OCI-LY3 (cell line): ENCODE measurements at regions not wholly inside any gene's neighbourhood (a gene's known extent, or its start where the extent isn't known, plus 50 kb on each side); places are given as distances from the start of the nearest gene placed in this dataset.

Source experiments
- H2AFZ ChIP-seq: fragments of 200-600, 300-600 bp; shearing (Covaris generic); 2 replicates; pipeline ENCODE4 v1.6.0; 2014; ENCODE audit warnings: antibody characterized with exemption, low read depth, low read length
- H3K27ac ChIP-seq: fragments of 200-600, 300-600 bp; sonication (generic); 2 replicates; pipeline ENCODE4 v1.5.1; 2014; ENCODE audit warnings: mild to moderate bottlenecking, low read length, moderate library complexity, mixed read lengths
- H3K27me3 ChIP-seq: fragments of 200-600, 300-600 bp; sonication (generic); 2 replicates; pipeline ENCODE4 v1.6.1; 2014; ENCODE audit warnings: low read depth, low read length, mixed read lengths
- H3K36me3 ChIP-seq: fragments of 200-600, 300-600 bp; sonication (generic); replicated peaks from 2 replicates; pipeline ENCODE3; 2014; ENCODE audit warnings: low read depth, low read length, mixed read lengths
- H3K4me1 ChIP-seq: fragments of 300-600, 200-600 bp; sonication (generic); 2 replicates; pipeline ENCODE4 v1.6.1; 2014; ENCODE audit warnings: low read length, mixed read lengths
- H3K4me2 ChIP-seq: fragments of 200-600, 300-600 bp; sonication (generic); 2 replicates; pipeline ENCODE4 v1.6.1; 2014; ENCODE audit warnings: low read length, mixed read lengths
- H3K4me3 ChIP-seq: fragments of 300-600, 200-600 bp; sonication (generic); 2 replicates; pipeline ENCODE4 v1.5.1; 2014; ENCODE audit warnings: antibody characterized with exemption, mild to moderate bottlenecking, low read length, moderate library complexity
- H3K79me2 ChIP-seq: fragments of 300-600, 200-600 bp; shearing (Covaris generic); 2 replicates; pipeline ENCODE4 v1.6.1; 2014; ENCODE audit warnings: mild to moderate bottlenecking, low read length, mixed read lengths
- H3K9ac ChIP-seq: fragments of 300-600, 200-600 bp; shearing (Covaris generic); 2 replicates; pipeline ENCODE4 v1.6.0; 2014; ENCODE audit warnings: mild to moderate bottlenecking, low read length, moderate library complexity
- H3K9me3 ChIP-seq: fragments of 200-600, 300-600 bp; shearing (Covaris generic); 2 replicates; pipeline ENCODE4 v1.6.1; 2014; ENCODE audit warnings: low read length, mixed read lengths; ENCODE audit not compliant: insufficient read depth
- H4K20me1 ChIP-seq: fragments of 200-600, 300-600 bp; sonication (generic); 2 replicates; pipeline ENCODE4 v1.6.1; 2016; ENCODE audit warnings: low read length, mixed read lengths; ENCODE audit not compliant: insufficient read depth
- EZH2phosphoT487 ChIP-seq: fragments of 200-600 bp; shearing (Covaris generic); IDR thresholded peaks from 2 replicates; pipeline ENCODE4 v1.6.1; 2018; ENCODE audit warnings: antibody characterized with exemption, mixed run types, low read depth
- TF ChIP-seq, protein P1 (sequence below): fragments of 200-600, 300-600 bp; sonication (generic); IDR thresholded peaks from 2 replicates; pipeline ENCODE4 v1.5.1; 2014; ENCODE audit warnings: antibody characterized with exemption, low read length, low read depth

- Histone ChIP-seq H3K9me3 (no peaks in the 10 kb centered on the region), H3K36me3 (no peaks in the 10 kb centered on the region), H2AFZ (no peak overlapping the region), H3K79me2 (no peaks in the 10 kb centered on the region), H4K20me1 (no peaks in the 10 kb centered on the region), H3K4me1 (no peaks in the 10 kb centered on the region), H3K4me3 (no peak overlapping the region), H3K4me2 (no peak overlapping the region), H3K27me3 (no peaks in the 10 kb centered on the region), H3K9ac (no peak overlapping the region), H3K27ac (no peak overlapping the region)
- TF ChIP-seq EZH2phosphoT487: no peak
- TF ChIP-seq, protein P1, sequence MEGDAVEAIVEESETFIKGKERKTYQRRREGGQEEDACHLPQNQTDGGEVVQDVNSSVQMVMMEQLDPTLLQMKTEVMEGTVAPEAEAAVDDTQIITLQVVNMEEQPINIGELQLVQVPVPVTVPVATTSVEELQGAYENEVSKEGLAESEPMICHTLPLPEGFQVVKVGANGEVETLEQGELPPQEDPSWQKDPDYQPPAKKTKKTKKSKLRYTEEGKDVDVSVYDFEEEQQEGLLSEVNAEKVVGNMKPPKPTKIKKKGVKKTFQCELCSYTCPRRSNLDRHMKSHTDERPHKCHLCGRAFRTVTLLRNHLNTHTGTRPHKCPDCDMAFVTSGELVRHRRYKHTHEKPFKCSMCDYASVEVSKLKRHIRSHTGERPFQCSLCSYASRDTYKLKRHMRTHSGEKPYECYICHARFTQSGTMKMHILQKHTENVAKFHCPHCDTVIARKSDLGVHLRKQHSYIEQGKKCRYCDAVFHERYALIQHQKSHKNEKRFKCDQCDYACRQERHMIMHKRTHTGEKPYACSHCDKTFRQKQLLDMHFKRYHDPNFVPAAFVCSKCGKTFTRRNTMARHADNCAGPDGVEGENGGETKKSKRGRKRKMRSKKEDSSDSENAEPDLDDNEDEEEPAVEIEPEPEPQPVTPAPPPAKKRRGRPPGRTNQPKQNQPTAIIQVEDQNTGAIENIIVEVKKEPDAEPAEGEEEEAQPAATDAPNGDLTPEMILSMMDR: no peak
Measured at GRCh38 chr5:164893071-164893470, 1387.7 kb downstream of the MAT2B start.

DNA sequence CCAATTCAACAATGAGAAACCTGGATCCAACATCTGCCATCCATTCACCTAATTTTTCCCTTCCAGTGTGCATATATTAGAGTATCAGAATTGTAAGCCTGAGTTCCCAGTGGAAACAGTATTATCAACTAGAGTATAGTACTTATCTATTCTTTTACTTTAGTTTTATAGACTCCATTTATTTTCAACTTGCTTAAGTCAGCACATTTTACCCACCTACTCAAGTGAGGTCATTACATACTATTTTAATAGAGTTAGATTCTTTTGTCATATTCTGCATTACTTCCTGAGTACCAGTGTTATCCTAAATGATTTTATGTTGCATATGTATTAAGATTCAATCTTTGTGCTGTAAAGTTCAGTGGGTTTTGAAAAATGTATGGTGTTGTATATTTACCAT lies 1393.3 kb downstream of the MAT2B start:
- Histone ChIP-seq H2AFZ (no peak overlapping the region), H3K79me2 (no peaks in the 10 kb centered on the region), H3K4me2 (no peak overlapping the region), H4K20me1 (no peaks in the 10 kb centered on the region), H3K27ac (no peak overlapping the region), H3K36me3 (no peaks in the 10 kb centered on the region), H3K27me3 (no peaks in the 10 kb centered on the region), H3K9me3 (no peaks in the 10 kb centered on the region), H3K4me1 (no peaks in the 10 kb centered on the region), H3K4me3 (no peak overlapping the region), H3K9ac (no peak overlapping the region)
- TF ChIP-seq, protein P1: no peak
- no peak for TF ChIP-seq EZH2phosphoT487

DNA sequence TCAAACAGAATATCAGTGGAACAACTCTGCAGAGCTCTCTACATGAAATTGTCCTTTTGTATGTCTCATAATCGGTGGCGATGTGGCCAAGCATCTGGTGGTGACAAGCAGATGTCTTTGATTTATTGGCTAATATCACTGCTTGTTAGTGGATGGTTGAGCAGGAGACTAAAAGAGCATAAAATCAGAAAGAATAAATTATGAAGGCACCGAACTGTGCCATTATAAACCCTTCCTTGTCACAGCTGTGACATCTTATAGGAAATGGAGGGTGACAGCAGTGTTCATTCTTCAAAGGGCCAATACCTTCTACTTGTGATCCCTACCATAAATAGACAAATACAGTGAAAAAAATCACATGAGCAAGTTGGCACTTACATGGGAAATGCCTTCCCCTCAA lies 1404.3 kb downstream of the MAT2B start:
- no peak overlapping the region for H3K9ac ChIP-seq
- no peaks in the 10 kb centered on the region for H3K9me3 ChIP-seq
- no peak for TF ChIP-seq EZH2phosphoT487
- TF ChIP-seq, protein P1: no peak
- H3K4me1 ChIP-seq: no peaks in the 10 kb centered on the region
- H3K27ac ChIP-seq: no peak overlapping the region
- no peak overlapping the region for H2AFZ ChIP-seq
- H3K4me2 ChIP-seq: no peak overlapping the region
- H3K36me3 ChIP-seq: no peaks in the 10 kb centered on the region
- H3K79me2 ChIP-seq: no peaks in the 10 kb centered on the region
- no peaks in the 10 kb centered on the region for H4K20me1 ChIP-seq
- no peaks in the 10 kb centered on the region for H3K27me3 ChIP-seq
- H3K4me3 ChIP-seq: no peak overlapping the region

GRCh38 chr5:164921722-164922121 lies 1416.3 kb downstream of the MAT2B start:
- H3K79me2 ChIP-seq: no peaks in the 10 kb centered on the region
- H3K27me3 ChIP-seq: no peaks in the 10 kb centered on the region
- H3K9me3 ChIP-seq: no peaks in the 10 kb centered on the region
- H3K4me1 ChIP-seq: no peaks in the 10 kb centered on the region
- H3K27ac ChIP-seq: no peak overlapping the region
- H3K36me3 ChIP-seq: no peaks in the 10 kb centered on the region
- no peaks in the 10 kb centered on the region for H4K20me1 ChIP-seq
- H3K4me2 ChIP-seq: no peak overlapping the region
- no peak overlapping the region for H2AFZ ChIP-seq
- H3K4me3 ChIP-seq: no peak overlapping the region
- TF ChIP-seq, protein P1: no peak
- TF ChIP-seq EZH2phosphoT487: no peak
- H3K9ac ChIP-seq: no peak overlapping the region
